ENCODE measurements at regions not wholly inside any gene's neighbourhood (a gene's known extent, or its start where the extent isn't known, plus 50 kb on each side); places are given as distances from the start of the nearest gene placed in this dataset.

- no peak for DNase-seq
These were observed 178.6 kb upstream of the EEA1 start for GRCh38 chr12:93107514-93108312.

- no peak for DNase-seq
These were observed 179.9 kb upstream of the EEA1 start for GRCh38 chr12:93108985-93109384.

GRCh38 chr12:93109551-93110203, 180.6 kb upstream of the EEA1 start:
- no peak for DNase-seq

GRCh38 chr12:93111773-93112172, 182.7 kb upstream of the EEA1 start:
- no peak for DNase-seq

- DNase-seq, result no peak
These were observed 184.4 kb upstream of the EEA1 start for GRCh38 chr12:93113317-93114006.

GRCh38 chr12:93115198-93115601, 186.1 kb upstream of the EEA1 start:
- no peak for DNase-seq

GRCh38 chr12:93115646-93116045, 186.6 kb upstream of the EEA1 start:
- no peak for DNase-seq

GRCh38 chr12:93116632-93117031, 187.5 kb upstream of the EEA1 start:
- no peak for DNase-seq

- no peak for DNase-seq
These were observed 192.8 kb upstream of the EEA1 start for GRCh38 chr12:93121729-93122488.

GRCh38 chr12:93122569-93123091, 193.5 kb upstream of the EEA1 start:
- DNase-seq, result no peak

GRCh38 chr12:93125126-93125525, 196.0 kb upstream of the EEA1 start:
- DNase-seq, result no peak

- DNase-seq, result no peak
These were observed 197.0 kb upstream of the EEA1 start for GRCh38 chr12:93126069-93126474.

- DNase-seq, result no peak
These were observed 198.0 kb upstream of the EEA1 start for GRCh38 chr12:93127107-93127560.

- DNase-seq, result peak; percentile 10
These were observed 198.7 kb upstream of the EEA1 start for GRCh38 chr12:93127582-93128331.

- DNase-seq, result no peak
These were observed 199.2 kb upstream of the EEA1 start for GRCh38 chr12:93128332-93128707.

- no peak for DNase-seq
These were observed 201.4 kb upstream of the EEA1 start for GRCh38 chr12:93130366-93131054.

GRCh38 chr12:93133361-93133760, 204.3 kb upstream of the EEA1 start:
- DNase-seq, result no peak

GRCh38 chr12:93134175-93134890, 205.2 kb upstream of the EEA1 start:
- DNase-seq, result no peak

GRCh38 chr12:93134893-93135285, 205.8 kb upstream of the EEA1 start:
- no peak for DNase-seq

Data from NCI-H1436 (cell line).